ENCODE measurements at regions not wholly inside any gene's neighbourhood (a gene's known extent, or its start where the extent isn't known, plus 50 kb on each side); places are given as distances from the start of the nearest gene placed in this dataset.
"Not testable (repeated sequence)": the region's sequence is repeated elsewhere in the genome, so short reads cannot be mapped to it uniquely, and the experiment has no call there.

DNA sequence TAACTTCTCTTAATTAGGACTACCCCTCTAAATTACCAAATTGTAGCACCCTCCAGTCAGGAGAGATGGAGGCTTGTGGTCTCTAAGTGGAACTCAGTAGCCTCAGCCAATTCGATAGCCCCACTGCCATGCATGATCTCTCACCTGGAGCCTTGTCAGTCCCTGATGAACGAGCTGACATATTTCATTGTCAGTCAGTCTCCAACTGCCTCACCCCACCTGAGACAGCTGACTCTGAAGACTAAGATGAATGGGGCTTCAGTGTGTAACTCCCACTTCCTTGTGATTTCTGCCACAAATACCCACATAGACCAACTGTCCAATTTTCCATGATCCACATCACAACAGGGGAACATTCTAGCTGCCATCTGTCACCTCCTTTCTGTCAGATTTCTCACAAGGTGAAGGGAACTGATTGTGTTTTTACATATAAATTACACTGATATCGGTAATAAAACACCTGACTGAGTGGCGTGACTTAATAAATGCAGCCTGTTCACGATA, 206.5 kb downstream of the FAM181B start:
- TF ChIP-seq, protein P1, sequence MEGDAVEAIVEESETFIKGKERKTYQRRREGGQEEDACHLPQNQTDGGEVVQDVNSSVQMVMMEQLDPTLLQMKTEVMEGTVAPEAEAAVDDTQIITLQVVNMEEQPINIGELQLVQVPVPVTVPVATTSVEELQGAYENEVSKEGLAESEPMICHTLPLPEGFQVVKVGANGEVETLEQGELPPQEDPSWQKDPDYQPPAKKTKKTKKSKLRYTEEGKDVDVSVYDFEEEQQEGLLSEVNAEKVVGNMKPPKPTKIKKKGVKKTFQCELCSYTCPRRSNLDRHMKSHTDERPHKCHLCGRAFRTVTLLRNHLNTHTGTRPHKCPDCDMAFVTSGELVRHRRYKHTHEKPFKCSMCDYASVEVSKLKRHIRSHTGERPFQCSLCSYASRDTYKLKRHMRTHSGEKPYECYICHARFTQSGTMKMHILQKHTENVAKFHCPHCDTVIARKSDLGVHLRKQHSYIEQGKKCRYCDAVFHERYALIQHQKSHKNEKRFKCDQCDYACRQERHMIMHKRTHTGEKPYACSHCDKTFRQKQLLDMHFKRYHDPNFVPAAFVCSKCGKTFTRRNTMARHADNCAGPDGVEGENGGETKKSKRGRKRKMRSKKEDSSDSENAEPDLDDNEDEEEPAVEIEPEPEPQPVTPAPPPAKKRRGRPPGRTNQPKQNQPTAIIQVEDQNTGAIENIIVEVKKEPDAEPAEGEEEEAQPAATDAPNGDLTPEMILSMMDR (IDR thresholded peaks at IDR 0.05; ENCODE audit: insufficient read depth, low read depth, low read length), result no peak
- Histone ChIP-seq H3K36me3 (ENCODE audit: control insufficient read depth, insufficient read depth, low read length) (no peaks in the 10 kb centered on the region), H3K27me3 (ENCODE audit: control insufficient read depth, insufficient read depth, low read length) (no peaks in the 10 kb centered on the region), H3K4me3 (ENCODE audit: low read depth, low read length) (no peak overlapping the region)
- no peak for DNase-seq (ENCODE audit: low read depth)
- CTCF ChIA-PET, result no interaction called here
- POLR2A ChIA-PET, result no interaction called here

DNA sequence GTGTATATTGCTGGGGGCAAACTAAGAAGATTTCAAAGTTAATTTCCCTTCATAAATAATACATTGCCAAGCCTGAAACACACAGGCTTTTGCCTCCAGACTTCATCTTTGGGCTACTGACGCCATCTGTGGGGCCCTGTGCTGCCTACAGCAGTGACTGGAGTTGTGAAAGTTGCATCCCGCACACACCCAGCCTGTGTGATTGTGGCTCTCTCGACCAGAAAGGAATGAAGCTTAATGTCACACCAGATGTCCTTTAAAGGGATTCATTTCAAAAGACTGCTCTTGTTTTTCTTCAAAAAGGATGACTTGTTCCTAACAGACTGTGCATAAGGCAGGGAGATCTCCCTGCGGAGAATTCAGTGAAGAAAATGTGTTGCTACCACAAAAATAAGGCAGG, 210.5 kb downstream of the FAM181B start:
- Histone ChIP-seq H3K4me3 (ENCODE audit: low read depth, low read length) (no peak overlapping the region), H3K36me3 (ENCODE audit: control insufficient read depth, insufficient read depth, low read length) (no peaks in the 10 kb centered on the region), H3K27me3 (ENCODE audit: control insufficient read depth, insufficient read depth, low read length) (no peaks in the 10 kb centered on the region)
- DNase-seq (ENCODE audit: low read depth), result no peak
- CTCF ChIA-PET, result no interaction called here
- POLR2A ChIA-PET, result no interaction called here
- TF ChIP-seq, protein P1 (IDR thresholded peaks at IDR 0.05; ENCODE audit: insufficient read depth, low read depth, low read length), result no peak

DNA sequence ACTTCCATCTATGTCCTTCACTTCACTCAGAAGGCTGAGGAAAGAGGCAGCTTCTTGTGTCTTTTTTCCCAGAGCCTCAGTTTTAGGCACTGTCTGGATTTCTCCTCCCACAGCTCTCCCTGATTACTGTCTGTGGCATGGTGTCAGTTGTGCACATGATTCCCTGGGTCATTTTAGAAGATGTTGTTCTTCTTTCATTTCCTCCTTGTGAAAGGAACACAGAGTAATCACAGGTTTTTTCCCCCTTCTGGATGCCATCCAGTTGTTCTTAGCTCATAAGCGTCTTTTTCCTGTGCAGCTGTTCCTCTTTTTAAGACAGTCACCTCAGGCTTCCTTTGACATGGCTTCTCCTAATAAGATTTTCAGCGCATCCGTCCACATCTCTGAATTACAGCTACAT, 212.2 kb downstream of the FAM181B start:
- TF ChIP-seq, protein P1 (IDR thresholded peaks at IDR 0.05; ENCODE audit: insufficient read depth, low read depth, low read length), result no peak
- CTCF ChIA-PET, result no interaction called here
- Histone ChIP-seq H3K4me3 (ENCODE audit: low read depth, low read length) (no peak overlapping the region), H3K36me3 (ENCODE audit: control insufficient read depth, insufficient read depth, low read length) (no peaks in the 10 kb centered on the region), H3K27me3 (ENCODE audit: control insufficient read depth, insufficient read depth, low read length) (no peaks in the 10 kb centered on the region)
- POLR2A ChIA-PET, result no interaction called here
- DNase-seq (ENCODE audit: low read depth), result no peak

DNA sequence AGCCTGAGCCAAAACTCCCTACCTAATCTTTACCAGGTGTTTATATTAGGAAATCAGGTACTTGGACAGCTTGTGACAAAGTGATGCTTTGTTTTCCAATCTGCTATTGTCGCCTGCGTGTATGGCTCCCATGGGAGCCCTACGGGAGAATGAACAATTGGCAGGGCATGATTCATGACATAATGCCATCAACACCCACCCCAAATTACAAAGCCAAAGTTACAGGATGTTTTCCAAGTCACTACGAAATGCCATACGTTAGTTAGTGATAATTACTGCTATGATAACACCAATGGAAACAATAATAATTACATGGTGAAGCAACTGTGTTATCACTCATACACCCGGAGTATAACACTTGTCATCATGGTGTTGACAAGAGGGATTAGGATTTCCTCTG, 226.4 kb downstream of the FAM181B start:
- DNase-seq (ENCODE audit: low read depth), result no peak
- ChIA-PET CTCF (no interaction called here), POLR2A (no interaction called here)
- H3K4me3 ChIP-seq (ENCODE audit: low read depth, low read length), result no peak overlapping the region
- no peaks in the 10 kb centered on the region for H3K36me3 ChIP-seq (ENCODE audit: control insufficient read depth, insufficient read depth, low read length)
- TF ChIP-seq, protein P1 (IDR thresholded peaks at IDR 0.05; ENCODE audit: insufficient read depth, low read depth, low read length), result no peak
- H3K27me3 ChIP-seq (ENCODE audit: control insufficient read depth, insufficient read depth, low read length), result no peaks in the 10 kb centered on the region

DNA sequence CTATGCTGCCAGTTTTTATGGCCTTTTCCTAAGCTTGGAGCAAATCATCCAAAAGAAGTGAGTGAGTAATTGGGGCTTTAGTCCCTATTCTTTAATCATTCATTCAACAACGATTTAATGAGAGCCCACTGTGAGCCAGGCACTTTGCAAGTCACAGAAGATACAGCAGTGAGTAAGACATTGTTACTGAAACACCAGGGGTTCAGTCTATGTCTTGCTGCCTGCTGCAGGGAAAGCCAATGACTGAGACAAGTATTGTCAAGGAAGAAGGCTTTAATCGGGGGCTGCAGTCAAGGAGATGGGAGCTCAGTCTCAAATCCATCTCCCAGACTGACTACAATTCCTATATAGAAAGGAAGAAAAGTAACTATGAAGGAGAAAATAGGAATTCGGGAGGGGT, 228.3 kb downstream of the FAM181B start:
- POLR2A ChIA-PET, result no interaction called here

DNA sequence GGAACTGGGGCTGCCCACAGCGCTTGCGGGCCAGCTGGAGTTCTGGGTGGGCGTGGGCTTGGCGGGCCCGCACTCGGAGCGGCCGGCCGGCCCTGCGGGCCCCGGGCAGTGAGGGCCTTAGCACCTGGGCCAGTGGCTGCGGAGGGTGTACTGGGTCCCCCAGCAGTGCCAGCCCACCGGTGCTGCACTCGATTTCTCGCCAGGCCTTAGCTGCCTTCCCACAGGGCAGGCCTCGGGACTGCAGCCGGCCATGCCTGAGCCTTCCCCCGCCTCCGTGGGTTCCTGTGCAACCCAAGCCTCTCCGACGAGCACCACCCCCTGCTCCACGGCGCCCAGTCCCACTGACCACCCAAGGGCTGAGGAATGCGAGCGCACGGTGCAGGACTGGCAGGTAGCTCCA, 232.5 kb downstream of the FAM181B start:
- H3K36me3 ChIP-seq (ENCODE audit: control insufficient read depth, insufficient read depth, low read length); DNase-seq (ENCODE audit: low read depth); POLR2A ChIA-PET; H3K27me3 ChIP-seq (ENCODE audit: control insufficient read depth, insufficient read depth, low read length); CTCF ChIA-PET; H3K4me3 ChIP-seq (ENCODE audit: low read depth, low read length): not testable (repeated sequence)

More for the DNA sequence above, 228.3 kb downstream of the FAM181B start:
- Histone ChIP-seq H3K4me3 (ENCODE audit: low read depth, low read length) (no peak overlapping the region), H3K36me3 (ENCODE audit: control insufficient read depth, insufficient read depth, low read length) (no peaks in the 10 kb centered on the region), H3K27me3 (ENCODE audit: control insufficient read depth, insufficient read depth, low read length) (no peaks in the 10 kb centered on the region)
- DNase-seq (ENCODE audit: low read depth), result no peak
- TF ChIP-seq, protein P1 (IDR thresholded peaks at IDR 0.05; ENCODE audit: insufficient read depth, low read depth, low read length), result no peak
- CTCF ChIA-PET, result no interaction called here
